IPS-15b (cell line): ENCODE measurements at regions not wholly inside any gene's neighbourhood (a gene's known extent, or its start where the extent isn't known, plus 50 kb on each side); places are given as distances from the start of the nearest gene placed in this dataset.
"Not testable (repeated sequence)": the region's sequence is repeated elsewhere in the genome, so short reads cannot be mapped to it uniquely, and the experiment has no call there.

Experiments used
- H3K27me3 ChIP-seq: one replicate; pipeline ENCODE4 v1.6.1; 2013; ENCODE audit warnings: low read length; ENCODE audit not compliant: control insufficient read depth, insufficient read depth
- H3K36me3 ChIP-seq: one replicate; pipeline ENCODE4 v1.6.1; 2013; ENCODE audit warnings: low read length; ENCODE audit not compliant: control insufficient read depth, insufficient read depth
- H3K4me1 ChIP-seq: one replicate; pipeline ENCODE4 v1.6.1; 2013; ENCODE audit warnings: mild to moderate bottlenecking, low read length; ENCODE audit not compliant: control insufficient read depth, insufficient read depth
- H3K4me3 ChIP-seq: one replicate; pipeline ENCODE4 v1.5.1; 2013; ENCODE audit warnings: low read depth, low read length
- H3K9ac ChIP-seq: one replicate; pipeline ENCODE4 v1.6.1; 2013; ENCODE audit warnings: low read depth, mild to moderate bottlenecking, low read length
- H3K9me3 ChIP-seq: one replicate; pipeline ENCODE4 v1.6.1; 2013; ENCODE audit warnings: mild to moderate bottlenecking, low read length; ENCODE audit not compliant: control insufficient read depth, insufficient read depth

GRCh38 chr7:54944179-54944578 lies 74.6 kb upstream of the EGFR start:
- Histone ChIP-seq H3K9ac (no peak overlapping the region), H3K36me3 (no peaks in the 10 kb centered on the region), H3K27me3 (no peaks in the 10 kb centered on the region), H3K4me3 (no peak overlapping the region), H3K4me1 (no peaks in the 10 kb centered on the region), H3K9me3 (no peaks in the 10 kb centered on the region)

- H3K9ac ChIP-seq: no peak overlapping the region
Observed at GRCh38 chr7:54946271-54946670, 72.5 kb upstream of the EGFR start.

GRCh38 chr7:54946764-54947163 lies 72.1 kb upstream of the EGFR start:
- no peaks in the 10 kb centered on the region for H3K27me3 ChIP-seq
- H3K36me3 ChIP-seq: no peaks in the 10 kb centered on the region
- no peak overlapping the region for H3K4me3 ChIP-seq
- H3K9ac ChIP-seq: no peak overlapping the region
- no peaks in the 10 kb centered on the region for H3K9me3 ChIP-seq
- H3K4me1 ChIP-seq: no peaks in the 10 kb centered on the region

More at GRCh38 chr7:54946271-54946670, 72.5 kb upstream of the EGFR start:
- Histone ChIP-seq H3K27me3 (no peaks in the 10 kb centered on the region), H3K9me3 (no peaks in the 10 kb centered on the region), H3K36me3 (no peaks in the 10 kb centered on the region), H3K4me3 (no peak overlapping the region), H3K4me1 (no peaks in the 10 kb centered on the region)

DNA sequence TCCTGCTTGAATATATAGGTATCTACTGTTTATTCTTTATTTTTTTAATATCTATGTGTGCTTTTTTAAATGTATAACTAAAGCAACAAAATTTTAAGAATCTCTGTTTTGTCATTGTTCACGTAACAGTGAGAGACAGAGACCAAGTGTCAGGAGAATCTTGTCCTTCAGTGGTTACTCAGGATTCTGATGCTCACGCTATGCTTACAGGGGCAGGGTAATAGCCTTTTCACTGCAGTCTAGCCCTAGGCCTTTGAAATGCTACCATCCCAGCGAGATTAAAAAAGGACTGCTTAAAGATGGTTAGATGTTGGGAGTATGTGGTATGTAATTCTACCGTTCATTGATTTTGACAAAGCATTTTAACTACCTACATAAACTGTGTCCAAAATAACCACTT lies 71.6 kb upstream of the EGFR start:
- no peak overlapping the region for H3K4me3 ChIP-seq
- H3K9me3 ChIP-seq: no peaks in the 10 kb centered on the region
- no peaks in the 10 kb centered on the region for H3K4me1 ChIP-seq
- no peaks in the 10 kb centered on the region for H3K36me3 ChIP-seq
- no peak overlapping the region for H3K9ac ChIP-seq
- H3K27me3 ChIP-seq: no peaks in the 10 kb centered on the region

- H3K36me3 ChIP-seq, H3K4me1 ChIP-seq, H3K9ac ChIP-seq: not testable (repeated sequence)
Observed at GRCh38 chr7:54949514-54949913, 69.3 kb upstream of the EGFR start.

GRCh38 chr7:54955296-54955695 lies 63.5 kb upstream of the EGFR start:
- no peak overlapping the region for H3K4me3 ChIP-seq
- H3K9me3 ChIP-seq: no peaks in the 10 kb centered on the region
- H3K36me3 ChIP-seq: no peaks in the 10 kb centered on the region
- no peaks in the 10 kb centered on the region for H3K4me1 ChIP-seq
- no peaks in the 10 kb centered on the region for H3K27me3 ChIP-seq
- H3K9ac ChIP-seq: no peak overlapping the region

More at GRCh38 chr7:54949514-54949913, 69.3 kb upstream of the EGFR start:
- H3K9me3 ChIP-seq, H3K4me3 ChIP-seq, H3K27me3 ChIP-seq: not testable (repeated sequence)

GRCh38 chr7:54955696-54956420 lies 63.0 kb upstream of the EGFR start:
- H3K9ac ChIP-seq: no peak overlapping the region
- no peaks in the 10 kb centered on the region for H3K27me3 ChIP-seq
- no peaks in the 10 kb centered on the region for H3K36me3 ChIP-seq
- H3K4me1 ChIP-seq: no peaks in the 10 kb centered on the region
- no peak overlapping the region for H3K4me3 ChIP-seq
- H3K9me3 ChIP-seq: no peaks in the 10 kb centered on the region

- no peaks in the 10 kb centered on the region for H3K36me3 ChIP-seq
- no peak overlapping the region for H3K9ac ChIP-seq
- no peaks in the 10 kb centered on the region for H3K4me1 ChIP-seq
- no peak overlapping the region for H3K4me3 ChIP-seq
- no peaks in the 10 kb centered on the region for H3K9me3 ChIP-seq
- no peaks in the 10 kb centered on the region for H3K27me3 ChIP-seq
Observed at GRCh38 chr7:54956865-54957264, 62.0 kb upstream of the EGFR start.

GRCh38 chr7:54960517-54960916 lies 58.3 kb upstream of the EGFR start:
- Histone ChIP-seq H3K9ac (no peak overlapping the region), H3K36me3 (no peaks in the 10 kb centered on the region), H3K4me3 (no peak overlapping the region), H3K9me3 (no peaks in the 10 kb centered on the region), H3K4me1 (no peaks in the 10 kb centered on the region), H3K27me3 (no peaks in the 10 kb centered on the region)

- H3K9me3 ChIP-seq: no peaks in the 10 kb centered on the region
- no peak overlapping the region for H3K4me3 ChIP-seq
- H3K4me1 ChIP-seq: no peaks in the 10 kb centered on the region
- no peak overlapping the region for H3K9ac ChIP-seq
- H3K27me3 ChIP-seq: no peaks in the 10 kb centered on the region
- no peaks in the 10 kb centered on the region for H3K36me3 ChIP-seq
Observed at GRCh38 chr7:54961391-54961790, 57.4 kb upstream of the EGFR start.

DNA sequence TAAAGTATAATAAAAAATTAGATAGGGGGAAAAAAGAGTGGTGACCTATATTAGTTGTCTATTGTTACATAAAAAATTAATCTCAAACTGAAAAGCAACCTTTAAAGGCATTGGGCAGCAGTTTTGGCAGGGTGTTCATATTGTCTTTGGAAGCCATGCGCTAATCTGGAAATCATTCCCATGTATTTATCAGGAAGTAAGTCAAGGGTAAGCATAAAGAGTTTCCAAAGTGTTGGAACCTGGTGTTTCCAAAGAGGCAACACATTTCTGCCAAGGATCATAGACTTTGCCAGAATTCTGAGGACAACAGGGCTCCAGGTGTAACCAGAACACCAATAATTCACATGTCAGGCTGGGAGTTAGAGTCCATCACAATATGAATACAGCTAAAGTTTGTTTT lies 55.7 kb upstream of the EGFR start:
- Histone ChIP-seq H3K36me3 (no peaks in the 10 kb centered on the region), H3K9me3 (no peaks in the 10 kb centered on the region), H3K4me3 (no peak overlapping the region), H3K9ac (no peak overlapping the region), H3K4me1 (no peaks in the 10 kb centered on the region), H3K27me3 (no peaks in the 10 kb centered on the region)

- Histone ChIP-seq H3K4me3 (no peak overlapping the region), H3K9ac (no peak overlapping the region), H3K27me3 (no peaks in the 10 kb centered on the region), H3K4me1 (no peaks in the 10 kb centered on the region), H3K36me3 (no peaks in the 10 kb centered on the region), H3K9me3 (no peaks in the 10 kb centered on the region)
Observed at GRCh38 chr7:54964136-54964535, 54.7 kb upstream of the EGFR start.
